ENCODE measurements at regions not wholly inside any gene's neighbourhood (a gene's known extent, or its start where the extent isn't known, plus 50 kb on each side); places are given as distances from the start of the nearest gene placed in this dataset.

- TF ChIP-seq RBBP5 (IDR thresholded peaks at IDR 0.05; ENCODE audit: borderline replicate concordance, low read depth, low read length): no peak
- no peak for TF ChIP-seq SAP30 (IDR thresholded peaks at IDR 0.05; ENCODE audit: insufficient read depth, insufficient replicate concordance, low read length)
- no peak for TF ChIP-seq CEBPB (IDR thresholded peaks at IDR 0.05; ENCODE audit: low read depth, low read length)
- no peak for TF ChIP-seq SUZ12 (IDR thresholded peaks at IDR 0.05; ENCODE audit: low read length)
- TF ChIP-seq ZNF274 (IDR thresholded peaks at IDR 0.05; ENCODE audit: borderline replicate concordance, extremely low read depth, low read length): no peak
- no peak for TF ChIP-seq RNF2 (IDR thresholded peaks at IDR 0.05; ENCODE audit: borderline replicate concordance, low read depth, low read length, missing control alignments, poor library complexity, severe bottlenecking)
These were observed 133.5 kb upstream of the ZNF236 start (continued) for GRCh38 chr18:76688724-76689472.

All from H1 (cell line).